GM12878 (cell line): ENCODE measurements at regions not wholly inside any gene's neighbourhood (a gene's known extent, or its start where the extent isn't known, plus 50 kb on each side); places are given as distances from the start of the nearest gene placed in this dataset.

Experiments used
- ATAC-seq: fragments of 200-7000 bp; cut with Tn5 transposase; 3 replicates; pipeline ENCODE4 v1.9.1; 2020; ENCODE audit warnings: mild to moderate bottlenecking, moderate library complexity
- BruUV-seq: library from RNA; stranded (reverse); fragments of 400-500 nt; replicated peaks from 2 replicates; lab custom pipeline; 2021; lab: Mats Ljungman, UMichigan
- CTCF ChIA-PET: fragments of 300-600 bp; sonication (Branson Sonifier 250); formaldehyde crosslinking; extraction: SDS; loops from one replicate; lab custom pipeline; 2021; ENCODE audit warnings: inconsistent platforms; lab: Yijun Ruan, JAX
- POLR2A ChIA-PET: fragments of 350-600 bp; formaldehyde crosslinking; extraction: SDS; loops from one replicate; lab custom pipeline; 2021; ENCODE audit warnings: inconsistent platforms; lab: Charles Lee
- RAD21 ChIA-PET: fragments of 300-600 bp; sonication (Branson Sonifier 250); formaldehyde crosslinking; loops from one replicate; lab custom pipeline; 2023; ENCODE audit warnings: antibody characterized with exemption; ENCODE audit not compliant: unreplicated experiment; lab: Charles Lee
- SMC1A ChIA-PET: fragments of 300-600 bp; sonication (Branson Sonifier 250); formaldehyde crosslinking; loops from one replicate; lab custom pipeline; 2023; ENCODE audit not compliant: unreplicated experiment, uncharacterized antibody; lab: Charles Lee
- DNase-seq: peaks from one replicate; pipeline ENCODE4 v3.0.0-alpha.2; 2011; ENCODE audit warnings: low read depth, low spot score
- FAIRE-seq: peaks from 3 replicates; lab custom pipeline; 2011; peaks lifted over from hg19 to GRCh38; lab: Jason Lieb, UNC
- H2AFZ ChIP-seq: 2 replicates; pipeline ENCODE4 v1.6.0; 2011; ENCODE audit warnings: low read depth, low read length, control low read depth; ENCODE audit not compliant: control insufficient read depth
- H3K27ac ChIP-seq: 2 replicates; pipeline ENCODE4 v1.5.1; 2011; ENCODE audit warnings: control low read depth; ENCODE audit not compliant: control insufficient read depth, insufficient read depth
- H3K27me3 ChIP-seq, 2 experiments: replicated peaks in 1 of 2; 2 replicates each; pipeline versions ENCODE4 v1.6.0 to v1.6.1; 2011; ENCODE audit warnings: low read length in 1 of 2; ENCODE audit not compliant: control insufficient read depth in 2 of 2, insufficient read depth in 2 of 2
- H3K36me3 ChIP-seq, 2 experiments: 2 replicates each; pipeline ENCODE4 v1.5.1; 2011; ENCODE audit warnings: low read length in 1 of 2; ENCODE audit not compliant: control insufficient read depth in 2 of 2, insufficient read depth in 2 of 2
- H3K4me1 ChIP-seq: 2 replicates; pipeline ENCODE4 v1.6.1; 2011; ENCODE audit warnings: mild to moderate bottlenecking, low read length, moderate library complexity, mixed read lengths; ENCODE audit not compliant: control insufficient read depth, insufficient read depth
- H3K4me2 ChIP-seq: 2 replicates; pipeline ENCODE4 v1.6.0; 2011; ENCODE audit warnings: control low read depth; ENCODE audit not compliant: control insufficient read depth, insufficient read depth
- H3K4me3 ChIP-seq: fragments of 200-600 bp; sonication (generic); 2 replicates; pipeline ENCODE4 v1.5.1; 2016
- H3K79me2 ChIP-seq: 2 replicates; pipeline ENCODE4 v1.6.0; 2011; ENCODE audit warnings: low read length; ENCODE audit not compliant: control insufficient read depth, insufficient read depth
- H3K9ac ChIP-seq: 2 replicates; pipeline ENCODE4 v1.8.0; 2011; ENCODE audit warnings: low read length, control low read depth, mixed read lengths; ENCODE audit not compliant: control insufficient read depth, insufficient read depth
- H3K9me3 ChIP-seq: replicated peaks from 3 replicates; pipeline ENCODE4 v1.5.1; 2011; ENCODE audit warnings: mild to moderate bottlenecking, low read length; ENCODE audit not compliant: control insufficient read depth, insufficient read depth
- H4K20me1 ChIP-seq: 2 replicates; pipeline ENCODE4 v1.6.0; 2011; ENCODE audit not compliant: control insufficient read depth, insufficient read depth
- BHLHE40 ChIP-seq, 2 experiments: fragments of 450-650 bp in 1 of 2; IDR thresholded peaks; 2 replicates each; pipeline ENCODE4 v1.6.1; 2011 to 2017; ENCODE audit warnings: low read depth in 2 of 2, borderline replicate concordance in 1 of 2, improper control_type of control experiment in 1 of 2, low read length in 1 of 2, mild to moderate bottlenecking in 1 of 2
- CBX3 ChIP-seq: fragments of 200-600 bp; sonication (generic); IDR thresholded peaks from 2 replicates; pipeline ENCODE4 v1.6.1; 2016; ENCODE audit warnings: low read depth, borderline replicate concordance
- IRF5 ChIP-seq: fragments of 450-650 bp; IDR thresholded peaks from 2 replicates; pipeline ENCODE4 v1.6.1; 2017; ENCODE audit warnings: borderline replicate concordance
- MAX ChIP-seq: IDR thresholded peaks from 2 replicates; pipeline ENCODE4 v1.6.1; 2012; ENCODE audit warnings: low read depth, low read length, improper control_type of control experiment
- MEF2A ChIP-seq: IDR thresholded peaks from 2 replicates; pipeline ENCODE4 v1.6.1; 2011; ENCODE audit warnings: low read depth, mild to moderate bottlenecking, low read length, moderate library complexity; ENCODE audit not compliant: insufficient read depth
- MTA3 ChIP-seq: IDR thresholded peaks from 2 replicates; pipeline ENCODE4 v1.6.1; 2012; ENCODE audit warnings: low read length, inconsistent platforms, borderline replicate concordance
- SKIL ChIP-seq: fragments of 450-650 bp; IDR thresholded peaks from 2 replicates; pipeline ENCODE4 v1.6.1; 2017; ENCODE audit warnings: mild to moderate bottlenecking, low read depth, inconsistent platforms; ENCODE audit not compliant: poor library complexity, severe bottlenecking
- SP1 ChIP-seq: IDR thresholded peaks from one replicate; pipeline ENCODE4 v1.6.1; 2011; ENCODE audit warnings: low read depth, low read length
- TBL1XR1 ChIP-seq: IDR thresholded peaks from 2 replicates; pipeline ENCODE4 v1.6.1; 2012; ENCODE audit warnings: low read depth, low read length, improper control_type of control experiment
- ZNF384 ChIP-seq: IDR thresholded peaks from 2 replicates; pipeline ENCODE4 v1.6.1; 2012; ENCODE audit warnings: low read depth, mild to moderate bottlenecking, low read length, improper control_type of control experiment, borderline replicate concordance
- ZSCAN29 ChIP-seq: fragments of 450-650 bp; IDR thresholded peaks from 2 replicates; pipeline ENCODE4 v1.6.1; 2017; ENCODE audit warnings: mild to moderate bottlenecking, moderate library complexity
- WGBS: methylation state at CpG from one replicate; pipeline ENCODE4 v1.1.6; 2016; ENCODE audit warnings: low lambda C conversion rate; ENCODE audit not compliant: insufficient replicate concordance, insufficient coverage; ENCODE audit errors: missing lambda C conversion rate; 5-methylcytosine and 5-hydroxymethylcytosine counted together
- in situ Hi-C: fragments of 300-500 bp; cut with MboI; formaldehyde crosslinking; loops from 9 replicates; pipeline ENCODE4 v1.14.3; 2018; ENCODE audit warnings: mixed read lengths
- intact Hi-C: fragments of 100-400 bp; cut with micrococcal nuclease; formaldehyde crosslinking; loops from one replicate; pipeline ENCODE4 v1.14.2; 2022; ENCODE audit not compliant: unreplicated experiment

GRCh38 chr1:78437941-78438340 lies 52.8 kb upstream of the PTGFR start:
- intact Hi-C loops = no loop called here
- in situ Hi-C loops = no loop called here
- Histone ChIP-seq H3K9ac (no peak overlapping the region), H3K79me2 (no peaks in the 10 kb centered on the region), H3K27ac (no peak overlapping the region), H3K4me1 (no peaks in the 10 kb centered on the region), H3K27me3 (no peaks in the 10 kb centered on the region; a peak in 1 of 4 replicates), H4K20me1 (no peaks in the 10 kb centered on the region), H3K4me3 (no peak overlapping the region), H3K36me3 (no peaks in the 10 kb centered on the region), H3K9me3 (no peaks in the 10 kb centered on the region)
- ChIA-PET RAD21 (no interaction called here), SMC1A (no interaction called here), CTCF (no interaction called here)
- ATAC-seq = no peak
- 34% methylated on average over 1 of the region's 1 CpG for WGBS
- no TSS peak for BruUV-seq
- no peak for FAIRE-seq
- TF ChIP-seq BHLHE40 (IDR thresholded peaks at IDR 0.05; ENCODE audit: borderline replicate concordance in 1 of 2, low read depth in 2 of 2, low read length in 1 of 2) (no peak), SP1 (no peak), MAX (no peak)
- TF ChIP-seq, all 136 proteins: peak for 0
- no peak for DNase-seq
- POLR2A ChIA-PET = no interaction called here
- Histone ChIP-seq H2AFZ (no peak overlapping the region), H3K4me2 (no peak overlapping the region)

GRCh38 chr1:78440381-78440793 lies 50.4 kb upstream of the PTGFR start:
- RAD21 ChIA-PET = no interaction called here
- no peaks in the 10 kb centered on the region for H3K79me2 ChIP-seq
- H3K4me2 ChIP-seq = no peak overlapping the region
- H3K27me3 ChIP-seq = no peaks in the 10 kb centered on the region
- H3K36me3 ChIP-seq = no peaks in the 10 kb centered on the region
- no peaks in the 10 kb centered on the region for H3K4me1 ChIP-seq
- H4K20me1 ChIP-seq = no peaks in the 10 kb centered on the region
- no peak overlapping the region for H3K4me3 ChIP-seq
- no TSS peak for BruUV-seq
- POLR2A ChIA-PET = no interaction called here
- in situ Hi-C loops (no loop called here), intact Hi-C loops (no loop called here)
- no peak for TF ChIP-seq ZSCAN29
- no peak for TF ChIP-seq IRF5
- no peak for TF ChIP-seq ZNF384
- no peak for TF ChIP-seq TBL1XR1
- no peak for TF ChIP-seq MTA3
- TF ChIP-seq MEF2A = no peak
- TF ChIP-seq SKIL = no peak
- no peak for TF ChIP-seq CBX3
- FAIRE-seq (no peak), ATAC-seq (no peak), DNase-seq (no peak)
- CTCF ChIA-PET = interaction anchor here (1.3 kb wide), 1 partner anchor 18 kb away, joined by 3 read pairs; no protein-coding TSS in a partner anchor
- H3K27ac ChIP-seq = no peak overlapping the region
- SMC1A ChIA-PET = no interaction called here
- WGBS = 2% methylated on average over 2 of the region's 2 CpGs
- H3K9ac ChIP-seq = no peak overlapping the region
- H3K9me3 ChIP-seq = no peaks in the 10 kb centered on the region
- no peak overlapping the region for H2AFZ ChIP-seq
